GM18907 (cell line): ENCODE measurements at regions not wholly inside any gene's neighbourhood (a gene's known extent, or its start where the extent isn't known, plus 50 kb on each side); places are given as distances from the start of the nearest gene placed in this dataset.
A peak's percentile ranks its signal among the peaks of the same experiment; 100 is the strongest.
"Not testable (repeated sequence)": the region's sequence is repeated elsewhere in the genome, so short reads cannot be mapped to it uniquely, and the experiment has no call there.

Source experiments
- ATAC-seq: cut with Tn5 transposase; IDR thresholded peaks from one replicate; pipeline ENCODE4 v1.9.1; 2021; ENCODE audit warnings: mild to moderate bottlenecking, moderate library complexity; ENCODE audit not compliant: unreplicated experiment

GRCh38 chr9:102202126-102202525 is 463.7 kb upstream of the GRIN3A start:
- no peak for ATAC-seq

DNA sequence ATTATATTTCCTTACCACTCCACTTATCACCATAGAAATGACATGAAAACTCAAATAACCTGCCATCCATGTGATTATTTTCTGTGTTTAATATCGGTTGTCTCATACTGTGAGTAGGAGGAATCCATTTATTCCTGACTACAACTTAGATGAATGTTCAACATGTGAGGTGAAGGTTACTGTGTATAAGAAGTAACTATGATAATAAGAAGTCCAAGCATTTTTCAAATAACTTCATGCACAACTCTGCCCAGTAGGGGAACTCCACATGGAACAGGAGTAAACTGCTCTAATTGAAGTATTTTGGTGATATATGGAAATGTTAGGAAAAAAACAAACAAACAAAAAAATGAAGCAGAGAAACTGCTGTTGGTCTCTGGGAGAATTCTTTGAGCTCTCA is 447.5 kb upstream of the GRIN3A start:
- no peak for ATAC-seq

GRCh38 chr9:102185371-102185770 is 446.9 kb upstream of the GRIN3A start:
- no peak for ATAC-seq

DNA sequence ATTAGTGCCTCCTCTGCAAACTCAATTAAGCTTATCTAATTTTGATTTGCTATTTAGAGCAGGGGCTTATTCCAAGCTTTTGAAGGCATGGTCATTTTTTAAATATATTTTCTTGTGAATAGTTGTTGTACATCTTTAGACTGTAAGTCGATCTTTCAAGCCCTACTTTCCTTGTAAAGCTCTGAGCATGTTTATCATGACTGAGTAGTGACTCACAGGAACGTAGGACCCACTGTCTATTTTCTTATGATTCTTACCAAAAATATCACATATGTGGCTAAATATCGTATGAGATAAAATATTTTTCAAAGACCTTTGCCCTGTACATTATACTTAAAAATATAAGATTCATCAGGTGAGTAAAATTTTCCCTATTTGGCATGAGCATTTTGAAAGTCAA is 440.4 kb upstream of the GRIN3A start:
- no peak for ATAC-seq

GRCh38 chr9:102174202-102174601 is 435.8 kb upstream of the GRIN3A start:
- not testable (repeated sequence) for ATAC-seq

- no peak for ATAC-seq
Observed at GRCh38 chr9:102164247-102164646, 425.8 kb upstream of the GRIN3A start.

- not testable (repeated sequence) for ATAC-seq
Observed at GRCh38 chr9:102153081-102153480, 414.6 kb upstream of the GRIN3A start.

DNA sequence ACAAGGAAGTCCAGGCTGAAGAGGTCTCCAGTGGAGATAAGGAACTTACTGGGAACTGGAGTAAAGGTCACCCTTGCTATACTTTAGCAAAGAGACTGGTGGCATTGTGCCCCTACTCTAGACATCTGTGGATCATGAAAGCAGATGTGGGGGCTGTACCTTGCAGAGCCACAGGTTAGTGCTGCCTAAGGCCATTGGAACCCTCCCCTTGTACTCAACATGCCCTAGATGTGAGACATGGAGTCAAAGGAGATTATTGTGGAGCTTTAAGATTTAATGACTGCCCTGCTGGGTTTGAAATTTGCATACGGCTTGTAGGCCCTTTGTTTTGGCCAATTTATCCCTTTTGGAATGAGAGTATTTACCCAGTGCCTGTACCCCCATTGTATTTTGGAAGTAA is 397.3 kb upstream of the GRIN3A start:
- ATAC-seq, result no peak

GRCh38 chr9:102124465-102124864 is 386.0 kb upstream of the GRIN3A start:
- ATAC-seq, result no peak

DNA sequence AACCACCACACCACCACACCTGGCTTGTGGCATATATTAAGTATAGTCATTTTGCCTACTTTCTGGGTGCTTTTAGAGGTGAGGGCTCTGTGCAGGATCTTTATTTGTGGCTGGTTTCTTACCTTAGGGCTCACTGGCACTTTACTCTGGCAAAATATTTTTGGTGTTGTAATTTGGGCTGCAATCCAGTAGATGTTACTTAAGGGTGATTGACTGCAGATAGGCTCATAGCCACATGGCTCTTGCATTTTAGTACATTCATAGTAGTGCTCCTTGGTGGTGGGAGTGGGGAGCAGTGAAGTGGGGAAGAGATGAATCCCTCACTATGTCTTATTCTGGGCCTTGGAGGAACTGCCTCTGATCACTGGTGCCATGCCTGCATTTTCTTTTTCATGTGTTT is 376.1 kb upstream of the GRIN3A start:
- no peak for ATAC-seq

DNA sequence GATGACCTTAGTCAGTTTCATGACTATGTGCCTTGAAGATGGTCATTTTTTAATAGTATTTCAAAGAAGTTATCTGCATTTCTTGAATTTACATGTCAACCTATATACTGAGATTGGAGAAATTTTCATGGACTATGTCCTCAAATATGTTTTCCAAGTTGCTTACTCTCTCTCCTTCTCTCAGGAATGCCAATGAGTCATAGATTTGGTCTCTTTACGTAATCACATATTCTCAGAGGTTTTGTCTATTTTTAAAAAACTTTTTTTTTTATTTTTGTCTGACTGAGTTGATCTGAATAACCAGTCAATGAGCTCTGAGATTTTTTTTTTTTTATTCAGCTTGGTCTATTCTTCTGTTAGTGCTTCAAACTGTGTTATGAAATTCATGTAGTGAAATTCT is 374.7 kb upstream of the GRIN3A start:
- no peak for ATAC-seq

- no peak for ATAC-seq
Observed at GRCh38 chr9:102106439-102106838, 368.0 kb upstream of the GRIN3A start.

DNA sequence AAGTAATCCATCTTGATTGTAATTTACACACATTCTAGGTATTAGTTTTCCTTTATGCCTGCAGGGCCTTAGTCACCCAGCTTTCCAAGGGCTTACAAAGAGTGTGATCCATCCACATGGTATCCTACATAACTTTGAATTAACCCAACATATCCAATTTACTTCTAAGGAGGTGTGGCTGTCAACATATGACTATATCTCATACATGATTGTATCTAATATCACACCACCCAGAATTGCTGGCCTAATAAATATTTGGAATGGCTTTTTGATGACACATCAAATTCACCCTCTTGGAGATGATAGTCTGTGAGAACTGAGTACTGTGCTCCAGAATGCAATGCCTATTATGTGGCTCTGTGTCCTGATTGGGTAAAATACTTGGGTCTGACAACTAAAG is 363.3 kb upstream of the GRIN3A start:
- no peak for ATAC-seq

GRCh38 chr9:102087141-102087540 is 348.7 kb upstream of the GRIN3A start:
- no peak for ATAC-seq

GRCh38 chr9:102085548-102085947 is 347.1 kb upstream of the GRIN3A start:
- no peak for ATAC-seq

DNA sequence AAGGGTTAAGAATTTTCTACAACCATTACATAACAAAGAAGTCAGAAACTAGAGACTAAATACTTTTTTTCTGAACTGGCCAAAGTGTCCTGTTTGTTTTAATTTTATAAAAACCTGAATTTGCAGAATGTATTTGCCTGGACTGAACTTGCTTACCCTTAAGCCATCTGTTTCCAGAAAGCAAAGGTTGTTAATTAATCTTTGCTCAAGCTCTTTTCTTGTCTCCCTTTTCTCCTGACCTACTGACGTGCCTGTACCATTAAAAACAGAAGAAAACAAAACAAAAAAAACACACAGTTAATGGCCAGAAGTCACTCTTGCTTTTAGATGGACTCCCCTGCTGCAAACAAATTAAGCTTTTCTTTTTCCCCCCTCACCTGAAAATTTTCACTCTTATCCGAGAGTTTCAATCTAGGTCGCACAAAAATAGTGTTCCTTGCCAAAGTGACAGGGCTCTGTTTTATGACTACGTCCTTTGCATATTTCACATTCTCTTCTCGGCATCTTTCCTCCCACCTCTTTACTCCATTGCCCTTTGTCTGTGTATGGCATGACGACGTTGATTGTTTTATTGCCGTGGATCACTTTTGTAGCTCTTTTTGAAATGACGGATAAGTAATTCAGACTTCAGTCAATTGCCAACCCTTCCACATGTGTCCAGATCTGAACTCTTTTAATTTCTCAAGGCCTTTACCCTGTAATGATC is 333.8 kb upstream of the GRIN3A start:
- no peak for ATAC-seq

GRCh38 chr9:102069969-102070368 is 331.5 kb upstream of the GRIN3A start:
- ATAC-seq, result no peak

DNA sequence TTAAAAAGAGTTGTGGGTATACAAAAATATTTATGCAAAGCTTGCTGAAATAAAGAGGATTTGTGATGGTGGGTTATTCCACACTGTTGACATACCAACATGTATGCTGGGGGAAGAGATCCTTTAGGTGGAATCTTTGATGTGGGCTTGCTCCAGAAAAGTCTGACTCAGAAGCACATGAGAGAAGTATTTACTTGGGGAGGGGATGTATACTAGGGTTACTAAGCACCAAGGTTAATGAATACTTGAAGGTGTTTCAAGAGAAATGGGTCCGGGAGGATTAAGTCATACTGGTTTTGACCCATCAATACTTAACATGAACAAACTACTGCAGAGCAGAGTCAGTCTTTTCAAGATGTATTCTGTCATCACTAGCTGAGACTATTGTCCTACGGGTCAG is 316.4 kb upstream of the GRIN3A start:
- ATAC-seq, result no peak

DNA sequence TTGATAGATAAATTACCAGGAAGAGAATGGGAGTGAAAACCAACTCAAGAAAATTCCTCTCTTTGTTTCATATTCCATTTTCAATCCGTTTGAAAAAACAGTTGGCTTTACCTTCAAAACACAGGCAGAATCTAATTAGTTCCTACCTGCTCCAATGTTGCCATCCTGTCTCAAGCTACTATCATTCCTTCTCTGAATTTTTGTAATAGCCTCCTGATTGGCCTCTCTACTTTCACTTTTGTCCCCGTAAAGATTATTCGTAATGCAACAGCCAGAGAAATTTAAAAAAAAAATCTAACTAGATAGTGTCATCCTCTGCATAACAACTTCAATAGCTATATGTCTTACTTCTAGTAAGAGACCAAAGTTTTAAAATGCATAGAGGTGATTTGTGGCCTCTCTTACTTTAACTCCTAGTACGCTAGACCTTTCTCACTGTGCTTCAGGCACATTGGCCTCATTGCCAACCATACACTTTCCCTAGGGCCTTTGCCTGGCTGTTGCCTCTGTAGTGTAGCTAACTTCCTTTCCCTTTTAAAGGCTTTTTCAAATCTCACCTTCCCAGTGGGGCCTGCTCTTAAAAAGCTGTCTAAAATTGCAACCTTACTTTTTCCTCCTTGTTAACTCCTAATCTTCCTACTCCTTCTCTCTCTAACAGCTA is 311.3 kb upstream of the GRIN3A start:
- ATAC-seq, result no peak

DNA sequence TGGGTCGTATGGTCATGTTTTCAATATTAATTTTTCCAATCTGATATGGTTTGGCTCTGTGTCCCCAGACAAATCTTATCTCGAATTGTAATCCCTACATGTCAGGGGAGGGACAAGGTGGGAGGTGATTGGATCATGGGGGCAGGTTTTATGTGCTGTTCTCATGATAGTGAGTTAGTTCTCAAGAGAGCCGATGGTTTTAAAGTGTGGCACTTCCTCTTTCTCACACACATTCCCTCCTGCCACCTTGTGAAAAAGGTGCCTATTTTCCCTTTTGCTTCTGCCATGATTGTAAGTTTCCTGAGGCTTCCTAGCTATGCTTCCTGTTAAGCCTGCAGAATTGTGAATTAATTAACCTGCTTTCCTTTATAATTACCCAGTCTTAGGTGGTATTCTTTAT is 309.1 kb upstream of the GRIN3A start:
- no peak for ATAC-seq

DNA sequence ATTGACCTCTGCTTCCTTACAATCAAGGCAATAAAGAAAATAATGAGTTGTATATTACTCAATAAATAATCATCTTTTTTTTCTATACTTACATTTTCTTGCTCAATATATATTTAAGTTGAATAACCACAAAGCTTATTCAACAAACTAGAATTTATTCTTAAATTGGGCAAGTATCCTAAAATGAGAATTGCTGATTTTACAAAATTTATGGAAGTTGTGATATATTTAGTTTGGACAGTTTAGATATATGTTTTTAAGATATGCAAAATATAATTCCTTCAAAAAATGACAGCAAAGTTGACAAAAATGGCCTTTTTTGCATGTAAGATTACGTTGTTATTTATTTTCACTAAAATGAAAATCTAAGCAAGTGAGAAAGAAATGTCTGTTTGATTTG is 305.7 kb upstream of the GRIN3A start:
- ATAC-seq, result no peak

DNA sequence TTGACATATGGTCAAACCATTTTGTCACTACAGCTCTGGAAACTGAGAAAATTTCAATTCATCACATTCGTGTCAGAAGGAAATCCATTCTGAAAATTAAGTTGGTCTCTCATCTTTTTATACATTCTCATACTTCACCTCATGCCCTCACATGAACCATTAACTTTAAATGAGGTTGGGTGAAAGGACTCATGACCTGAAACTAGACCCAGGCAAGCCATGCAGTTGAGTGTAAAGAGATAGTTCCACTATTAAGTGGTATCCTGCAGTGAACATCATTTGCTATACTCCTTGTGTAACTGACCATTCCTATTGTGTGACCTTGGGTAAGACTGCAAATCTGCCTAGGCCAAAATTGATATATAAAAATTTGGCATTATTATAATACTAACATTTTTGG is 299.6 kb upstream of the GRIN3A start:
- peak; percentile 61 for ATAC-seq

DNA sequence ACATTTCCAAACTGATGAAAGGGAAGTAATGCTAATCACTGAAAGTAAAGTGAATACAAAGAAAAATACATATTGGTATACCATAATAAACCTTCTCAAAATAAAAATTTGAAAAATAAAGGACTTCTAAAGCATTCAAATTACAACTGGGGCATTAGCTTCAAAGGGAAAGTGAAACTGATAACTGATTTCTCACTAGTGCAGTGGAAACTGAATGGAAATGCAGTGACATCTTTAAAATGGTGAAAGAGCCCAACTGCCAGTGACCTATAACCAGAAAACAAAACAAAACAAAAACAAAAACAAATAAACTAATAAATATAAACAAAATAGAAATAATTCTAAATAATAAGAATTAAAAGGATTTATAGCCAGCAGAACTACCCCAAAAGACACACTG is 297.5 kb upstream of the GRIN3A start:
- peak; percentile 83 for ATAC-seq
